Stimulated activated naive CD8-positive, alpha-beta T cell treated with anti-CD3 and anti-CD28 coated beads, Interleukin-15, amount 100 ng/mL, for 72 hours (primary cell): ENCODE measurements at regions not wholly inside any gene's neighbourhood (a gene's known extent, or its start where the extent isn't known, plus 50 kb on each side); places are given as distances from the start of the nearest gene placed in this dataset.

Source experiments
- ATAC-seq: fragments of 150-1000 bp; cut with Tn5 transposase; 2 replicates; pipeline ENCODE4 v1.10.0; 2021; ENCODE audit warnings: mild to moderate bottlenecking, moderate library complexity
- DNase-seq, 2 donors: peaks; one replicate each; pipeline ENCODE4 v3.0.0; 2021 to 2022
- H3K27ac Mint-ChIP-seq, 2 donors: one replicate each; pipeline ENCODE4 v1.8.0; 2022; ENCODE audit warnings: mild to moderate bottlenecking in 2 of 2, mixed read lengths in 2 of 2, moderate library complexity in 2 of 2
- H3K27me3 Mint-ChIP-seq: one replicate; pipeline ENCODE4 v1.8.0; 2022; ENCODE audit warnings: mixed read lengths
- H3K4me1 Mint-ChIP-seq: one replicate; pipeline ENCODE4 v1.8.0; 2022; ENCODE audit warnings: mild to moderate bottlenecking, mixed read lengths
- H3K4me3 Mint-ChIP-seq, 2 donors: one replicate each; pipeline ENCODE4 v1.8.0; 2022; ENCODE audit warnings: mild to moderate bottlenecking in 2 of 2, mixed read lengths in 2 of 2, moderate library complexity in 1 of 2
- H3K9me3 Mint-ChIP-seq, 2 donors: one replicate each; pipeline ENCODE4 v1.8.0; 2022; ENCODE audit warnings: mixed read lengths in 2 of 2

- H3K4me1 Mint-ChIP-seq, result no peaks in the 10 kb centered on the region
- H3K27me3 Mint-ChIP-seq, result no peaks in the 10 kb centered on the region
- no peak for ATAC-seq
- H3K4me3 Mint-ChIP-seq, result no peak overlapping the region
- H3K27ac Mint-ChIP-seq, result no peak overlapping the region
- no peak for DNase-seq
- H3K9me3 Mint-ChIP-seq, result peaks cover 0 to 15% of the 10 kb centered on the region in 2 donors
Measured at GRCh38 chr10:31116226-31116625, 84.6 kb upstream of the ZNF438 start.

DNA sequence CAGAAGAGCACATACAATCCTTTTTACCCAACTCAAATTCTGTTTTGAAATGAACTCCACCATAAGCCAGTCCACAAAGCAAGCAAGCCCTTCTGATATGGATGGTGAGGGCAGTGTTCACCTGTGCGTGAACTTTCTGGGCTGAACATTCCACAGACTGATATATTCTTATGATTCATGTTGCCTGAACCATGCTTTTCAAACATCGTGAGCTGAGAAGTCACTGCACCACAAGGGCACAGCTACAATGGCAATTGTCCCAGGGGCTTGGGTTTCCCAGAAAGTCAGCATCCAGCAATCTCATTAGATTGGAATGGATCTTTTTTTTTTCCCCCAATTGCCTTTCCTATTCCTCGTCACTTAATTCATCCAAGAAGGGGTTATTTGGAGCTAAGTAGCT lies 86.9 kb upstream of the ZNF438 start:
- H3K4me1 Mint-ChIP-seq, result peaks cover 5% of the 10 kb centered on the region
- no peak for ATAC-seq
- H3K27me3 Mint-ChIP-seq, result no peaks in the 10 kb centered on the region
- H3K9me3 Mint-ChIP-seq, result peaks cover 0 to 6% of the 10 kb centered on the region in 2 donors
- H3K4me3 Mint-ChIP-seq, result no peak overlapping the region
- DNase-seq, result no peak
- H3K27ac Mint-ChIP-seq, result no peak overlapping the region

DNA sequence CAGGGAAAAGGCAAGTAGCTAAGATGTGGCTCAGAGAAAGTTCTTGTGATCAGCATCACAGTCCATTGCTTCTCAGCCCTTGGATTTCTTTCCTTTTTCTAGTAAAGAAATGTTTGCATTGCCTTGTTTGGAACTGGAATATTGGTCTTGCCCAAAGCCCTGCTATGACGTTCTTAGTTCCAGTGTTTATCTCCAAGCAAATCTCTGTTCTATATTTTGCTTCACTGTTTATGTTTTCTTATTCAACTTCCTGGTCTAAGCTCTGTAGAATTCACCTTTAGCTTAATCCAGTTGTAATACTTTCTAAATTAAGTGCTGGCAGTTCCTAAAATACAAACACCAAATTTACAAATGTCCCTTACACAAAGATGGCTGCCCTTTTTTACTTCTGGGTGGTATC lies 88.7 kb upstream of the ZNF438 start:
- no peak overlapping the region for H3K27ac Mint-ChIP-seq
- peaks cover 5% of the 10 kb centered on the region for H3K4me1 Mint-ChIP-seq
- H3K27me3 Mint-ChIP-seq, result no peaks in the 10 kb centered on the region
- no peak overlapping the region for H3K4me3 Mint-ChIP-seq
- DNase-seq (no peak), ATAC-seq (no peak)
- peaks cover 0 to 1% of the 10 kb centered on the region in 2 donors for H3K9me3 Mint-ChIP-seq

DNA sequence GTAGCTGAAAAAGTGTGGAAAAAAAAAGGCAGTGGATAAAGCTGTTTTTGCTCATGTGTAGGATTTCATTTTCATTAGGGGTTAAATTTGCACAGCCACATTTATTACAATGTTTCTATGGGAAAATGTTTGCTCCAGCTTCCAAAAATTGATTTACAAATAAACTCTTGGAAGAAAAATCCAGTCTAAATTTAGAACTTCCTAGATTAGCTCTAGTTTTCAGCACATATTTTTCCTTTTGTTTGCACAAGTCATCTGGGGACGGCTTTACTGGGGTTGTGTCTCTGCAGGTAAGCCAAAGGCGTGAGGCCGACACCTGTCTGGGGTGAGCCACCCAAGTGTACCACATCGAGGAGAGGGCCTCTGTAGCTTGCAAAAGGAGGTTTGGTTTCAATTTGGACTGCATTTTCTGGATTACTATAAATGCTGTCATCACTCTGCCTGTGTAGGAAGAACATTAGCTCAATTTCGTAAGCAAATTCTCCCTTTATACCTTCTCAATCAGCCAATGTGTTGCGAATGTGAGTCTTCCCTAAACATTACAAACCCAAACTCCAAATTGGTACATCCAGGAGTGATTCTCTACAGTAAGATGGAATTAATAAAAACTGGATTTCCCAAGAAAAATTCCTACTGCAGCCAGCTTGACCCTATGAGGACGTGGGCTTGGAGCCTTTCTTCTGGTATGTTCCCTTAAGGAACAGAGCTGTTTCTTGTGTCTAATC lies 89.5 kb upstream of the ZNF438 start:
- H3K4me1 Mint-ChIP-seq, result peaks cover 6% of the 10 kb centered on the region
- no peaks in the 10 kb centered on the region for H3K27me3 Mint-ChIP-seq
- no peaks in the 10 kb centered on the region for H3K9me3 Mint-ChIP-seq
- H3K4me3 Mint-ChIP-seq, result no peak overlapping the region
- DNase-seq (no peak), ATAC-seq (no peak)
- no peak overlapping the region for H3K27ac Mint-ChIP-seq

DNA sequence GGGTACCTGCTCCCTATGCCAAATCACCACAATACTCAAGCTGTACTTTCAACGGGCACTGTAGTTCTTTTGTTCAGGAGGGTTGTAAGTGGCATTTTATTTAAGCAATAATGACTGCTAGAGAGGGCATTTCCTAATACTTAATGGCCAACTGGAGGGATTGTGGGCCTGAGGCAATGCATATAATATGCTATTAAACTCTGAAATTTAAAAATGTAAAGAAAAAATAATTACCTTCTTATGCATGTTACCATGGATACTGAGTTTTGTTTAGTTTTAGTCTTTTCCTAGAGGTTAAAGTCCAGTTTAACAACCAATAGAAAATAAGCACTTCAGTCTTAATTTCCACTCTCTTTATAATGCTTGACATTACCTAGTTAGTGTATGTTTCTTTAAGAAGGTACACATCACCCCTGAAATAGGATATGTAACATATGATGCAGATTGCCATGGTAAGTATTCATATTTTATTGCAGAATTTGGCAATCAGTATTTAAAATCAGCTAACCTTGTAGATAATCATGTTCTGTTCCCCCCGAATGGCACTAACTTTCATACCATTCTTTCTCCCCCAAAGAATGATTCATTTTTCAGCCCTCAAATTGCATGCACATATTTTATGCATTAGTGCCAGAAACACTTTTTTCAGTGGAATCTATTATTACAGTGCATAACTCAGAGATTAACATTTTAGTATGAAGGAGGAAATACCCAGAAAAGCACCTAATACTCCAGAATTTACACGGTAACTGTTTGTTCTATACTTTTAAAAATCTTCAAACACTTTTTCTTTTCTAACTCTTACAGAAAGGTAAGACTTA lies 90.3 kb upstream of the ZNF438 start:
- Mint-ChIP-seq H3K27me3 (no peaks in the 10 kb centered on the region), H3K9me3 (no peaks in the 10 kb centered on the region), H3K27ac (no peak overlapping the region), H3K4me3 (no peak overlapping the region), H3K4me1 (peaks cover 11% of the 10 kb centered on the region)
- ATAC-seq (no peak), DNase-seq (no peak)

DNA sequence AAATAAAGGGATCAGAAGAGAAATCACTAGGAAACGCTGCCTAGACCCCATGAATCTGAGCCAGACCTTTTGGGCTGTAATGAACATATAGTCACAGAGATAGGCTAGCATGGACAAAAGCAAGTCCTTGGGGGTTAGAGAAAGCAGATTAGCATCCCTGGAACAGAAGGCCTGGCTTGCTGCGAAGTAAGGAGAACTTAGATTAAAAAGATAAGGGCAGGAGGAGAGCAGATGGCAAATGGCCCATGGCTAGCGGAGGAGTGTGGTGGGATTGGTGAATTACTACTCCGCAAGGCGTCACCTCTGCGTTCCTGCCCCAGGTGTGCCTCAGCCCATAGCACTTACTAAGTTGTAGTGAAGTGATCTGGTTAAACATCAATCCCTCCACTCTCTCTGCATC lies 92.3 kb upstream of the ZNF438 start:
- no peak for ATAC-seq
- H3K27ac Mint-ChIP-seq, result no peak overlapping the region
- H3K4me1 Mint-ChIP-seq, result peaks cover 11% of the 10 kb centered on the region
- no peaks in the 10 kb centered on the region for H3K27me3 Mint-ChIP-seq
- no peak overlapping the region for H3K4me3 Mint-ChIP-seq
- no peak for DNase-seq
- no peaks in the 10 kb centered on the region for H3K9me3 Mint-ChIP-seq

GRCh38 chr10:31124852-31125251 lies 93.2 kb upstream of the ZNF438 start:
- no peak overlapping the region for H3K4me3 Mint-ChIP-seq
- no peak for DNase-seq
- H3K27me3 Mint-ChIP-seq, result no peaks in the 10 kb centered on the region

DNA sequence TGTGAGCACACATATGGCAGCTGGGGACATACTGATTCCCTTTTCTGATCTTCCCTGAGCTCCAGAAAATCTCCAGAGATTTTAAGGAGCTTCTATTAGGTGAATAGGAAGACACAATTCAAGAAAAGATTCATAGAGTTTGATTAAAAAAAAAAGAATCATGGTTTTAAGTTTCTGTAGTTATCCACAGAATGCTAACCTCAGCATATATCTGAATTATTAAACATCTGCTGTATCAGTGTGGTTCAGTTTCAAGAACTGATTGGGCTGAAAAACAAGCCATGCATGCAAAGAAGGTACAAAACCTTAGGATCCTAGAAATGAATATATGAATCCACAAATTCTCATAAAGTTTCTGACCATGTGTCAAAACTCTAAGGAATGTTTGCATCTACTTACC lies 94.1 kb upstream of the ZNF438 start:
- H3K4me3 Mint-ChIP-seq, result no peak overlapping the region
- no peak for ATAC-seq
- no peaks in the 10 kb centered on the region for H3K9me3 Mint-ChIP-seq
- H3K27ac Mint-ChIP-seq, result no peak overlapping the region
- DNase-seq, result no peak
- no peaks in the 10 kb centered on the region for H3K27me3 Mint-ChIP-seq
- H3K4me1 Mint-ChIP-seq, result peaks cover 11% of the 10 kb centered on the region

More at GRCh38 chr10:31124852-31125251, 93.2 kb upstream of the ZNF438 start:
- no peaks in the 10 kb centered on the region for H3K9me3 Mint-ChIP-seq
- ATAC-seq, result no peak
- H3K4me1 Mint-ChIP-seq, result peaks cover 11% of the 10 kb centered on the region
- no peak overlapping the region for H3K27ac Mint-ChIP-seq

DNA sequence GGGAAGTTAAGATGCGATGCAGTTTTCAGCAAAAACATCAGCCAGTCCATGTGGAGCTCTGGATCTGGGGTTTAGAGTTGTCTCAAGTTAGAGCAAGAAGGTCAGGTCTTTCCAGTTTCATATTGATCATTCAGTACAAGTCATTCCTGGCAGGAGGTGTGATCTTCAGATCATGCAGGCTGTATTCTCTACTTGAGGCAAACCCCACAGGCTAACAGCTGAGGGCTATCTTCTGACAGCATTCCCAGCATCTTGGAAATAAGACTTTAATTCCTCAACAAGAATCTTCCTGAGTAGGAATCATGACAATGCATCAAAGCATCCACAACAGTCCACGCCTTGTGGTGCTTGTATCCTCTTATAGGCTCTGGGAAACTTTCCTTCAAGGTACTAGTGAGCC lies 94.9 kb upstream of the ZNF438 start:
- no peak for ATAC-seq
- Mint-ChIP-seq H3K4me3 (no peak overlapping the region), H3K27ac (no peak overlapping the region)

GRCh38 chr10:31128536-31128935 lies 96.9 kb upstream of the ZNF438 start:
- no peak for ATAC-seq

More for the DNA sequence above, 94.9 kb upstream of the ZNF438 start:
- DNase-seq, result no peak
- Mint-ChIP-seq H3K9me3 (no peaks in the 10 kb centered on the region), H3K27me3 (no peaks in the 10 kb centered on the region), H3K4me1 (peaks cover 11% of the 10 kb centered on the region)

GRCh38 chr10:31129271-31129670 lies 97.6 kb upstream of the ZNF438 start:
- H3K9me3 Mint-ChIP-seq, result no peaks in the 10 kb centered on the region
- H3K27ac Mint-ChIP-seq, result no peak overlapping the region
- no peaks in the 10 kb centered on the region for H3K27me3 Mint-ChIP-seq

More at GRCh38 chr10:31128536-31128935, 96.9 kb upstream of the ZNF438 start:
- Mint-ChIP-seq H3K27ac (no peak overlapping the region), H3K9me3 (no peaks in the 10 kb centered on the region), H3K4me1 (peaks cover 18% of the 10 kb centered on the region), H3K4me3 (no peak overlapping the region), H3K27me3 (no peaks in the 10 kb centered on the region)
- DNase-seq, result no peak

DNA sequence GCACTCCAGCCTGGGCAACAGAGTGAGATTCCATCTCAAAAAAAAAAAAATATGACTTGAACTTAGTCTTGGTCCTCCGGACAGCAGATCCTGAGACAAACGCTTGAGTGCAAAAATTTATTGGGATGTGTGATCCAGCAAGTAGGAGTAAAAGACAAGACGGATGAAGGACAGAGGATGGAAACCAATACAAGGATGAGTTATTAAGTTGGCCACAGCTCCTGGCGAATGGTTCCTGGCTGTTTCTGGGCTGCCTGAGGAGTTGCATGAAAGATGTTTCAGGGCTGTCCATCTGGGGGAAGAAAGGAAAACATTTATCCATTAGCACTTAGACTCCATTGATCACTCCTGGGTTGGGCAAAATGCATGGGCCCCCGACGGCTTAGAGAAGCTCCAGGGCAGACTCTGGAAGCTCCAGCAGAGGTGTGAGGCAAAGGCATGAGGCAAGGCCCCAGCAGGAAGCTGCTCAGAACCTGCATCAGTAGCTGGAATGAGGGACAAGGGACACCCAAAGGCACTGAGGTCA lies 98.3 kb upstream of the ZNF438 start:
- H3K27ac Mint-ChIP-seq, result no peak overlapping the region
- H3K27me3 Mint-ChIP-seq, result no peaks in the 10 kb centered on the region
- no peak for ATAC-seq
- no peaks in the 10 kb centered on the region for H3K9me3 Mint-ChIP-seq
- no peak for DNase-seq
- no peak overlapping the region for H3K4me3 Mint-ChIP-seq
- peaks cover 30% of the 10 kb centered on the region for H3K4me1 Mint-ChIP-seq

More at GRCh38 chr10:31129271-31129670, 97.6 kb upstream of the ZNF438 start:
- H3K4me3 Mint-ChIP-seq, result no peak overlapping the region
- peaks cover 24% of the 10 kb centered on the region for H3K4me1 Mint-ChIP-seq
- ATAC-seq, result no peak
- no peak for DNase-seq

DNA sequence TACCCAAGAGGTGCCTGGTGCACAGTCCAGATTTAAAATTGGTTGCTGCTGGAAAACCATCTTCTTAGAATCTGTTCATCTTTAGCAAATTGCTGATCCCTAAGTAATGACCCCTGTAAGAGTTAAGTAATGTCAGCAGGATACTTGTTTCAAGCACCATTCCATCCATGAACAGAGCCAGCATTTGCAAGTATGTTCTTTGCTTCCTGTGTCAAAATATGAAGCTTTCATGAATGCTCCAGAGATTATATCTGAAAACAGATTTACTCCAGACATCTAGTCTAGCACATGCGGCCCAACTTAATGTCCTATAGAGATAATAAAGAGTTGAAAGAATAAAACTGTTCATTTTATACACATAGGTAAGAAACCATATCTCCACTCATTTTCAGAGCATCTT lies 98.7 kb upstream of the ZNF438 start:
- H3K4me1 Mint-ChIP-seq, result peaks cover 35% of the 10 kb centered on the region
- no peaks in the 10 kb centered on the region for H3K9me3 Mint-ChIP-seq
- H3K27me3 Mint-ChIP-seq, result no peaks in the 10 kb centered on the region
- H3K27ac Mint-ChIP-seq, result no peak overlapping the region
- ATAC-seq (no peak), DNase-seq (no peak)
- H3K4me3 Mint-ChIP-seq, result no peak overlapping the region

- Mint-ChIP-seq H3K4me3 (no peak overlapping the region), H3K4me1 (peaks cover 42% of the 10 kb centered on the region)
- ATAC-seq, result no peak
Measured at GRCh38 chr10:31131251-31131650, 99.6 kb upstream of the ZNF438 start.

DNA sequence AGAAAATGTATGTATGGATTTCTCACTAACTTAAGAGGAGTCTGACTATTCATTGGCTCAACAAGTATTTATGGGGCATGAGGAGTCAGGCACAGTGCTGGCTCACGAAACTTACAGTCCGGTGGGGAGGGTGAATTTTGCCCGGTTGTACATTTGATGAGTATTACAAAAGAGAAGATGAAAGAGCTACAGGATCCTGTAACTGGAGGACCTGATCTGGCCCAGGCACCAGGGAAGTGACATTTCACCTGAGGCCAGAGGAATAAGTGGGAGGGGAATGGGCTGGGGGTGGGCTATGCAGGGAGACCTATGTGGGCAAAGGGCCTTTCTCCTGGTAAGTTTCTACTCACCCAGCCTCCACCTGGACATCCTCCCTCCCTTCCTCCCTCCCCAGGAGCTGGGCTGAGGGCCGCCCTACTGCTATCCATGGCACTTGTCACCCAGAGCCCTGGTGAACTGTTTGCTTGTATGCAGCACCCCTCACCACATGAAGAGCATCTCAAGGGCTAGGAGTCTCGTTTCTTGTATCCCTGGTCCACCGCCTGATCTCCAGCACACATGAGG lies 101.1 kb upstream of the ZNF438 start:
- peak overlapping the region in 1 of 2 donors; percentile 14 for H3K4me3 Mint-ChIP-seq
- peak overlapping the region in 1 of 2 donors; percentile 38 for H3K27ac Mint-ChIP-seq
- no peaks in the 10 kb centered on the region for H3K27me3 Mint-ChIP-seq
- ATAC-seq (no peak), DNase-seq (no peak)
- H3K4me1 Mint-ChIP-seq, result peaks cover 53% of the 10 kb centered on the region
- no peaks in the 10 kb centered on the region for H3K9me3 Mint-ChIP-seq

More at GRCh38 chr10:31131251-31131650, 99.6 kb upstream of the ZNF438 start:
- no peaks in the 10 kb centered on the region for H3K9me3 Mint-ChIP-seq
- no peaks in the 10 kb centered on the region for H3K27me3 Mint-ChIP-seq
- DNase-seq, result no peak
- no peak overlapping the region for H3K27ac Mint-ChIP-seq
